Activated naive CD4-positive, alpha-beta T cell treated with anti-CD3 and anti-CD28 coated beads for 36 hours (primary cell): ENCODE measurements at regions not wholly inside any gene's neighbourhood (a gene's known extent, or its start where the extent isn't known, plus 50 kb on each side); places are given as distances from the start of the nearest gene placed in this dataset.
A peak's percentile ranks its signal among the peaks of the same experiment; 100 is the strongest.

ENCODE experiments used
- CTCF ChIA-PET: fragments of 350-600 bp; sonication (Branson Sonifier 250); formaldehyde crosslinking; loops from one replicate; lab custom pipeline; 2021; ENCODE audit warnings: antibody characterized with exemption; lab: Charles Lee
- DNase-seq: peaks from one replicate; pipeline ENCODE4 v3.0.0-alpha.2; 2020
- H3K27ac Mint-ChIP-seq: one replicate; pipeline ENCODE4 v1.8.0; 2021; ENCODE audit warnings: mild to moderate bottlenecking, mixed read lengths
- H3K27me3 Mint-ChIP-seq: one replicate; pipeline ENCODE4 v1.8.0; 2021; ENCODE audit warnings: low read depth, mixed read lengths
- H3K36me3 Mint-ChIP-seq: one replicate; pipeline ENCODE4 v1.8.0; 2021; ENCODE audit warnings: low read depth, mixed read lengths
- H3K4me1 Mint-ChIP-seq: one replicate; pipeline ENCODE4 v1.8.0; 2021; ENCODE audit warnings: low read depth, mixed read lengths
- H3K4me3 Mint-ChIP-seq: one replicate; pipeline ENCODE4 v1.8.0; 2021; ENCODE audit warnings: mild to moderate bottlenecking, moderate library complexity, mixed read lengths
- H3K9me3 Mint-ChIP-seq: one replicate; pipeline ENCODE4 v1.8.0; 2021; ENCODE audit warnings: mixed read lengths
- intact Hi-C: fragments of 100-400 bp; cut with micrococcal nuclease; formaldehyde crosslinking; loops from one replicate; pipeline ENCODE4 v1.15.1; 2023

DNA sequence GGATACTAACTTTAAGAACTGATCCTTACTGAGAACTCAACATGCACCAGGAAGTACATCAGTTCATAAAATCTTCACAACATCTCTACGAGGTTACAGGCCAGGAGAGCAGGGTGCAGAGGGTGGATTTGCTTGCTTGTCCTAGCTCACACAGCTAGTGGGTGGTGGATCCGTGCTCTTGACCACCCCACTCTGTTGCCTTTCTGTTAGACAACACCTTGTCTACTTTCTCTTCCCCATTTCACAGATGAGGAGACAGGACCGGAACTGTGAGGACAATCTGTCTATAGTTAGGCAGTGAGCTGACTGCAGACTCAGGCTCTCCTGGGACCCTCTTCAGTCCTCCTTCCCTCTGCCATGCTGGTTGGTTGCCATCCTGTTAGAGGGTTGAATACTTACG is 221.7 kb upstream of the TLE3 start:
- Mint-ChIP-seq H3K4me1 (no peaks in the 10 kb centered on the region), H3K4me3 (no peak overlapping the region)
- intact Hi-C loops = no loop called here

DNA sequence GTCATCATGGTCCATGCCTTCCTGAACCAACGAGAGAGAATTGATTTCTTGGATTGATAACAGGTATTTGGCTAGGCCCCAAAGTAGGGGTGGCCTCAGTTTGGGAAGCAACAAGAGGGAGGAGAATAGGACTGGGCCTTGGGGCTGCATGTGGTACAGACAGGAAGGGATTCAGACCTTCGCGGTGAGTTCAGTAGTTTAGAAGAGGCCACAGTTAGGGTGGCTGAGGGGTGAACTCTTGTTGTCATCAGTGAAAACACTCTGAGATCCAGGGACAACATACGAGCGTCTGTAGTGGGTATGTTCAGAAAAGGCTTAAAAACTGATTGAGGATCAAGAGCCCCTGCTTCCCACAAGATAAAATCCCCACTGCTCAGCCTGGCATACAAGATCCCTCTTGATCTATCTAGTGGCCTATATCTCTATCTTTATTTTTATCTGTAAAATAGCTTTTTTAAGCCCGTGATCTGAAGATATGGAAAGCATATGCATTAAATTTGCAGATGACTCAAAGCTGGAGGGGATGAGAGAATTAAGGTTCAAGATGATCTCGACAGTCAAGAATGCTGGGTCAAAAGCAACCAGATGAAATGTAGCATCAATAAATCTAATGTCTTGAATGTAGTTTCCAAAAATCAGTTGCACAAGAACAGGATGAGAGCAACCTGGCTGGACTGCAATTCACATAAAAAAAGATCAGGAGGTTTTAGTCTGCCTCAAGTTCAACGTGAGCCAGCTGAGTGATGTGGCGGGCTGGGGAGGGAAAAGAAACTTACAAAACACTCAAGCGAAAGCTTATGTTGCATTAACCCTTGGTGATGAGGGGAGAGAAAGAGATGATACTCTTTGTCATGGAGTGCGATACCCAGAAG is 221.1 kb upstream of the TLE3 start:
- CTCF ChIA-PET = no interaction called here
- no peak for DNase-seq
- H3K4me3 Mint-ChIP-seq = no peak overlapping the region
- no peaks in the 10 kb centered on the region for H3K36me3 Mint-ChIP-seq
- no peaks in the 10 kb centered on the region for H3K4me1 Mint-ChIP-seq
- no peak overlapping the region for H3K27ac Mint-ChIP-seq
- H3K9me3 Mint-ChIP-seq = no peaks in the 10 kb centered on the region
- intact Hi-C loops = no loop called here
- H3K27me3 Mint-ChIP-seq = no peaks in the 10 kb centered on the region

More for the DNA sequence above, 221.7 kb upstream of the TLE3 start:
- CTCF ChIA-PET = no interaction called here
- Mint-ChIP-seq H3K9me3 (no peaks in the 10 kb centered on the region), H3K27me3 (no peaks in the 10 kb centered on the region), H3K36me3 (no peaks in the 10 kb centered on the region), H3K27ac (no peak overlapping the region)
- no peak for DNase-seq

DNA sequence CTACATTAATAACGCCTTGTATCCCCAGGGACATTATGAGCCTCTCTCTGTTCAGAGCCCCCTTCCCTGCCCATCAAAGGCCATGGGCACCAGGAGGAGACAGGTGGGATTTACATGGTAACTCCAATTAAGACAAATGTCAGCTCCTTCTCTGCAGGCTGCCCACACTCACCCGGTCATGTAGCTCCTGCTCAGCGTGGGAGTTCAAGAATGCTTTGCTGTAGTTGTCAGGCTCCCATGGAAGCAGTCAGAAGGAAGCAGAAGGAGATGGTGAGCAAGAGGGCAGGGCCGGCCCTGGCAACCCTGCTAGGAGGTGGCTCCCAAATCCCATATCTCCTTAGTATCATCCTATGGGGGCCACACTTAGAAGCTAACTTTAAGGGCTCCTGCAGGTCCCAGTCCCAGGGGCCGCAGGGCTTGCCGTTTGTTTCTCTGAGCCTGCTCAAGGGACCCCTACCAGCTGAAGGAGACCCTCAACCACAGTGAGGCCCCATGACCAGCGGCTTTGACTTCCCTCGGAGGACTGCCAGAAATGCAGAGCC is 218.4 kb upstream of the TLE3 start:
- Mint-ChIP-seq H3K9me3 (no peaks in the 10 kb centered on the region), H3K27ac (no peak overlapping the region), H3K27me3 (peaks cover under 1% of the 10 kb centered on the region), H3K36me3 (no peaks in the 10 kb centered on the region), H3K4me3 (no peak overlapping the region), H3K4me1 (no peaks in the 10 kb centered on the region)
- intact Hi-C loops = no loop called here
- no peak for DNase-seq
- CTCF ChIA-PET = interaction anchor here (0.6 to 1.2 kb wide), 2 partner anchors 10 to 813 kb away, joined by 3 read pairs; no protein-coding TSS in a partner anchor

DNA sequence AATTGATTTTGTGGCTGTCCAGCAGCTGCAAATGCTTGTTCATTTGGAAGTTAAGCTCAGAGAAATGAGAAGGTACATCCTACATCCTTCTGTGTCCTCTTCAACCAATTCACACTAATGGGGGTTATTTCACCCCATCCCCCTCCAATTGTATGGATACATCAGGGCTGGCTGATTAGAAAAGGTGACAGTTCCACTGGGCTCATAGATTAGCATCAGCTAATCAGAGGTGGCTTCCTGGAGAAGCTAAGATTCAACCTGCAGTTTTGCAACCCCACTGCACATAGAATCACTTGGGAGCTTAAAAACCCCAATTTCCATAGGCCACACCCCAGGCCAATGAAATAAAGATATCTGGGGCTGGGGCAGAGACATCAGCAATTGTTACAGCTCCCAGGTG is 217.7 kb upstream of the TLE3 start:
- no peak for DNase-seq
- intact Hi-C loops = no loop called here
- Mint-ChIP-seq H3K36me3 (no peaks in the 10 kb centered on the region), H3K27me3 (peaks cover 4% of the 10 kb centered on the region), H3K4me3 (no peak overlapping the region), H3K9me3 (no peaks in the 10 kb centered on the region), H3K27ac (no peak overlapping the region), H3K4me1 (no peaks in the 10 kb centered on the region)
- CTCF ChIA-PET = no interaction called here

DNA sequence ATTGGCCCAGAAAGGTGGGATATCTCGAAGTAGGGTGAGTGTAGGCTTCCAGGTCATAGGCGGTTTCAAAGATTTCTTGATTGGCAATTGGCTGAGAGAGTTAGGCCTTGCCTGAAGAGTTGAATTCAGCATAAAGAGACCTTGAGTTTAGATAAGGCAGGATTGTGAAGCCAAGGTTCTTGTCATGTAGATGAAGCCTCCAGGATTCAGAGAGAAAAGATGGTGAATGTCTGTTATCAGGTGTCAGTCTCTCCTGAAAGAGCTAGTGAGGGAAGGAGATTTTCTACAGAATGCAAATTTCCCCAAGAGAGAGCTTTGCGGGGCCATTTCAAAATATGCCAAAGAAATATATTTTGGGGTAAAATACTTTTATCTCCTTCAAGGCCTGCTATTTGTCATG is 217.0 kb upstream of the TLE3 start:
- CTCF ChIA-PET = no interaction called here
- no peaks in the 10 kb centered on the region for H3K36me3 Mint-ChIP-seq
- no peak overlapping the region for H3K27ac Mint-ChIP-seq

DNA sequence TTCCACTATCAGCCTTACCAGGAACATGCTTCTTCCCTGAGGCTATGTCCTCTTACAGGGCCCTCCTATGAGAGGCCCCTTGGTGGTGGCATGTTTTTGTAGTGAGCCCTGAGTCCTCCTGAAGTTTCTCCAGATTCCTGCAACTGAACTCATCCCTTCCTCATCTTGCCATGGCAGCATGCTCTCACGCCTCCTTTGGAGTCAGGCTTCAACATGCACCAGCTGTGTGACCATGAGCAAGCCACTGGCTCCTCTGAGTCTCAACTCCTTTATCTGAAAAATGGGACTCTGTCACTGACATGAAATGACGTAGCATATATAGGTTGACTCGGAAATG is 216.3 kb upstream of the TLE3 start:
- no peaks in the 10 kb centered on the region for H3K9me3 Mint-ChIP-seq
- no peak for DNase-seq
- peaks cover 4% of the 10 kb centered on the region for H3K27me3 Mint-ChIP-seq
- no peaks in the 10 kb centered on the region for H3K4me1 Mint-ChIP-seq
- CTCF ChIA-PET = no interaction called here
- H3K4me3 Mint-ChIP-seq = no peak overlapping the region
- no peak overlapping the region for H3K27ac Mint-ChIP-seq
- H3K36me3 Mint-ChIP-seq = no peaks in the 10 kb centered on the region
- intact Hi-C loops = no loop called here

More for the DNA sequence above, 217.0 kb upstream of the TLE3 start:
- H3K9me3 Mint-ChIP-seq = no peaks in the 10 kb centered on the region
- no peak overlapping the region for H3K4me3 Mint-ChIP-seq
- H3K4me1 Mint-ChIP-seq = no peaks in the 10 kb centered on the region
- H3K27me3 Mint-ChIP-seq = peaks cover 4% of the 10 kb centered on the region
- intact Hi-C loops = no loop called here
- no peak for DNase-seq

DNA sequence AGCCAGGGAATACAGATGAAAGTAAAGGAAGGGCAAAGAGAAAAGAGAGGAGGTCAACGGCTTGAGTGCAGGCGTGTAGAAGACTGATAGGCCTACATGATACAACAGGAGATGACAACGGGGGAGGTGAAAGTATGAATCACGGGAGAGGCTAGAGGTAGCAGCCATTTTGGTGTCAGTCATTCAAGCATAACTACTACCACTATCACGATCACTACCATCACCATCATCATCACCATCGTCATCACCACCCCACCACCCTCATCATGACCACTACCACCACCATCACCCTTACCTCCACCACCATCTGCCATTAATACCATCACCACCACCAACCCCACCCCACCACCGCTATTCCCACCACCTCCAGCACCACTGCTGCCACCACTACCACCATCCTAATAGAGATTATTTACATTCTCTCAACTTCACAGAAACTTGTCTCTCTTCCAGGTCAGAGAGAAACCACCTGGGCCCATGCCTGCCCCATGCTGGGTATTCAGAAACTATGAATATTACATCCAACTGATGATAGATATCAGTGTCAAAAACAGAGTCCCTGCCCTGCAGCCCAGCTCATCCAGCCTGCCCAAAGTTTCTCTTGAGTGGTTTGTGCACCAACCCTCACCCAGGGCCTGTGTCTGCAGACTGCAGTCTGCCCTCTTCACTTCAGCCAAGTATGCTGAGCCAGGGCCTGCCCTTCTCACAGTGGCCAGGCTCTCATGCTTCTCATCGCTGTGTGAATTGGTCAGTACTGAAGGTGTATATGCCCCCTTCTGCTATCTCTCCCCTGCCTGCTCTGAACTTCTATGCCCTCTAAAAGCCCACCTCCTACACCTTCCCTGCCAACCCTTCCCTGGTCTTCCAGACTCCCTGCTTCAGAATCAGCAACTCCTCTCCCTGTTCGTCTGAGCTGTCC is 215.6 kb upstream of the TLE3 start:
- intact Hi-C loops = no loop called here
- no peak for DNase-seq
- no peaks in the 10 kb centered on the region for H3K36me3 Mint-ChIP-seq
- peaks cover 4% of the 10 kb centered on the region for H3K27me3 Mint-ChIP-seq
- no peak overlapping the region for H3K27ac Mint-ChIP-seq
- CTCF ChIA-PET = no interaction called here
- H3K4me3 Mint-ChIP-seq = no peak overlapping the region
- no peaks in the 10 kb centered on the region for H3K9me3 Mint-ChIP-seq
- H3K4me1 Mint-ChIP-seq = peaks cover 5% of the 10 kb centered on the region

DNA sequence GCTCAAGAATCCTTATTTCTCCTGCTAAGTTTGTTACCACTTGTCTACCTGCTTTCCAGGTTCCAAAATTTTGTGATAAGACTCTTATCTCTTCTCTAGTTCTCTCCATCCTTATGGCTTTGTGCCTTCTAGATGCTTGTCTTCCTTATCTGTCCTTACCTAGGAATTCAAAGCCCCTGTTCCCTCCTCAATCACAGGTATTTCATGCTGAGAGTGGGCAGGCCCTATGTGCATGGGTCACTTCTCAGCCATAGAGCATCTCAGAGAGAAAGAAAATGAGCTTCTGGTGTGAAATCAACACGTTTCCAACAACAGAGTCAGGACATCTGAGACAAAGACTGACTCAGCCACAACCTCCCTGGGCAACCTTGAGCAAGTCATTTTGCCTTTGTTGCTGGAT is 214.1 kb upstream of the TLE3 start:
- no peak for DNase-seq
- Mint-ChIP-seq H3K27me3 (peaks cover 4% of the 10 kb centered on the region), H3K4me3 (no peak overlapping the region), H3K9me3 (no peaks in the 10 kb centered on the region), H3K36me3 (no peaks in the 10 kb centered on the region), H3K27ac (no peak overlapping the region), H3K4me1 (peaks cover 9% of the 10 kb centered on the region)
- intact Hi-C loops = no loop called here
- CTCF ChIA-PET = no interaction called here

DNA sequence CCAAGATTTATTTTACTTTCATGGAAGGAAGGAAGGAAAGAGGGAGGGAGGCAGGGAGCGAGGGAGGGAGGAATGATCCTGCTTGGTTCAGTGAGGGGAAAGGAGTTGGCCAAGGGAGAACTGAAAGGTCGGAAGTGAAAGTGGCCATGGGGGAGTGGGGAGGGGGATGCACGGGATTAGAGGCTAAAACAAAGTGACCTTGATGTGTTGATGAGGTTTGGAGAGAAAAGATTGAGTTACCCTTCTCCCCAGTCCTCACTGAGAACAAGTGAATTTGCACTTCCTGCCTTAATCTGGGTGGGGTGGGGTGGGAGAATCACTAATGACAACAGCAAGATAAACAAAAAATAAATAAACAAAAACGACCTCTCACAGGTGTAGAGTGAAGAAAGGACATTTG is 212.0 kb upstream of the TLE3 start:
- intact Hi-C loops = loop anchor here (10.0 kb wide), 1 partner anchor 115 kb away; no protein-coding TSS in a partner anchor
- H3K4me1 Mint-ChIP-seq = peaks cover 9% of the 10 kb centered on the region
- peaks cover 4% of the 10 kb centered on the region for H3K27me3 Mint-ChIP-seq
- CTCF ChIA-PET = no interaction called here
- no peak for DNase-seq
- no peak overlapping the region for H3K27ac Mint-ChIP-seq
- no peaks in the 10 kb centered on the region for H3K36me3 Mint-ChIP-seq
- no peak overlapping the region for H3K4me3 Mint-ChIP-seq
- no peaks in the 10 kb centered on the region for H3K9me3 Mint-ChIP-seq

DNA sequence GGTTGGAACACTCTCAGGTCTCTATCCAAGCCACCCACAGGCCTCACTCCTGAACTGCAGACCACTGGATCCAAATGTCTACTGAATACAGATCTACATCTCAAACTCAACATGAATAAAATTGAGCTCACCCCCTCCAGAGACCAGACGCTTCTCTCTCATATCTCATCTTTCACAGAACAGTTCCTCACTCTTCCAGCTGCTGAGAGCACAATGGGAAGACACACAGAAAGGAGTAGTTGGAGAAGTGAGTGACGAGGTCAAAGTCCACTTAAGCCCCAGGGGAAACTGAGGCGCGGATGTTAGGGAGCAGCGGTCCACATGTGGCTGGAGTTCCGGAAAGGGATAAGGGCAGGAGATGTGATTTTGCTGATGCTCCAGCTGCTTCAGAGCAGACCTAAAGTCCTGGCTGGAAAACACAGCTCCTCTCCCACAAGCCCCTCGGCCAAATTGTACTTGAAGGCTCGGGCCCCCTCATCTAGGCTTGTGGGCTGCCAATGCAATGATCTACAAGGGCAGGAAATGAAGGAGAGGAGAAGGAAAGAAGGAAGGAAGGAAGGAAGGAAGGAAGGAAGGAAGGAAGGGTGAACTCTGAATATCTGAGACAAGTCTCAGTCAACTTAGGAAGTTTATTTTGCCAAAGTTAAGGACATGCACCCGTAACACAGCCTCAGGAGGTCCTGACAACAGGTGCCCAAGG is 211.2 kb upstream of the TLE3 start:
- no peak overlapping the region for H3K27ac Mint-ChIP-seq
- H3K9me3 Mint-ChIP-seq = no peaks in the 10 kb centered on the region
- peaks cover 9% of the 10 kb centered on the region for H3K4me1 Mint-ChIP-seq
- CTCF ChIA-PET = interaction anchor here (0.6 kb wide), 1 partner anchor 1420 kb away, joined by 3 read pairs; no protein-coding TSS in a partner anchor
- no peak for DNase-seq
- intact Hi-C loops = loop anchor here (10.0 kb wide), 1 partner anchor 116 kb away; no protein-coding TSS in a partner anchor
- no peak overlapping the region for H3K4me3 Mint-ChIP-seq
- no peaks in the 10 kb centered on the region for H3K36me3 Mint-ChIP-seq
- H3K27me3 Mint-ChIP-seq = peaks cover 4% of the 10 kb centered on the region

DNA sequence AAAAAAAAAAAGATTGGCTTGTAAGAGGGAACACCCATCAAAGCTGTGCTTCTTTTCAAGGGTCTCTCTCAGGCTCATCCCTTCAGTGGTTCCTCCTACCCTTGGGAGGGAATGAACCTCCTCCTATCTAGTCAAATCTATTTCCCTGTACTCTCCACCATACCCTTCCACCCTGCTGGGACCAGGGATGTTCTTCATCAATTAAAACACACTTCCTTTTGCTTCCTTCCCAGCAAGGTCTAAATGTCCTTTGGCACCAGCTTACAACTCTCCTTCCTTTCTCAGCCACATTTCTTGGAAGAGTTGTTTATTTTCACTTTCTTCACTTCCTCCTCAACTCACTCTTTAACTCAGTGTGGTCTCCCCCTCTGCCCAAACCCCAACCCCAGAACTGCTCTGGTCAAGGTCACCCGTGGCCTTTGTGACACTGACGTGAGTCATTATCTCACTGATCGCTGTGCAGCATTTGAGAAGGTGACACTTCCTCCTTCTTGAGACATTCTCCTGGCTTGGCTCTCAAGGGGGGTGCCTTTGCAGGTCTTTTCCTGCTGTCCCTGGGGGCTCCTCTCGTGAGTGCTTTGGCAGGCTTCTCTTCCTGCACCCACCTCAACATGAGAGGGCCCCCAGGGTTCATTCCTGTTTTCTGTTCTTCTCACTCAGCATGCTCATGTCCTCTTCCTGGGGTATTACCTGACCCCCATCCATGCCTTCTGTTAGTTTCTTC is 210.5 kb upstream of the TLE3 start:
- Mint-ChIP-seq H3K36me3 (no peaks in the 10 kb centered on the region), H3K4me3 (no peak overlapping the region), H3K27ac (no peak overlapping the region), H3K9me3 (no peaks in the 10 kb centered on the region), H3K4me1 (peaks cover 9% of the 10 kb centered on the region), H3K27me3 (peaks cover 4% of the 10 kb centered on the region)
- CTCF ChIA-PET = no interaction called here
- intact Hi-C loops = loop anchor here (10.0 kb wide), 1 partner anchor 117 kb away; no protein-coding TSS in a partner anchor
- peak; percentile 62 for DNase-seq
